ENCODE measurements at regions not wholly inside any gene's neighbourhood (a gene's known extent, or its start where the extent isn't known, plus 50 kb on each side); places are given as distances from the start of the nearest gene placed in this dataset.

DNA sequence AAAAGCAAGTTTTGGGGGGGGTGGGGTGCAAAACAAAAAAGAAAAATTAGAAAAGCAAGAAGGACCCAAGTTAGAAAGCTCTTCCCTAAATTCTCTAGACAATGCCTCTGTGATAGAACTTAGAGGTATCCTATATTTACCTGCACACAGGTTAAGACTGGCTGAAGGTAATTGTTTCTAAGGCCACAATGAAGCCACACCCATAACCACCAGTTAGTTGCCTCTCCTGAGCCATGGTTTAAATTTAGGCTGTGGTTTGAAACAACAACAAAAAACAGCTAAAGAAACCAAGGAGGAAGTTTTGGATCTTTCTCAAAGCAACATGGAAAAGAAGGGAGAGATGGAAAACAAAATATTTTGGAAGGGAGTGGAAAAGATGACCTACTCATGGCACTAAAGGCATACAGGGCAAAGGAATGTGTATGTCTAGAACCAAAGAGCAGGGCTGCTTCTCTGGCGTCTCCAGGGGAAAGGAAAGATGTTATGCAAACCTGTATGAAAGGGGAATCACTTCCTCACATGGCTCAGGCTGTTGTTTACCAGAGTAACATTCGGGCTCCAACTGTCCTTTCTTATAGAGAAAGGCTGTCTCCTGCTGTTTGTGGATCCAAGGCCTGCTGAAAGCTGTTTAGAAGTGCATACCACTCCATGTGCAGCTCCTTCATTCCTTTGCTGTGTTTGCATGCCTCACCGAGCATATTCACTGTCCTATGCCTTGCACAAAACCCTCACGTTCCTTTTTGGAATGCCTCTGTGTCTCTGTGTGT, 408.9 kb upstream of the MPDZ start:
- no peak for TF ChIP-seq EZH2 (IDR thresholded peaks at IDR 0.05; ENCODE audit: insufficient read depth, poor library complexity, severe bottlenecking)
- TF ChIP-seq EZH2phosphoT487 (IDR thresholded peaks at IDR 0.05; ENCODE audit: insufficient read depth, low read depth), result no peak

Data from GM23248 (cell line).